Fibroblast of mammary gland (primary cell): ENCODE measurements at regions not wholly inside any gene's neighbourhood (a gene's known extent, or its start where the extent isn't known, plus 50 kb on each side); places are given as distances from the start of the nearest gene placed in this dataset.

ENCODE experiments used
- DNase-seq: peaks from one replicate; pipeline ENCODE4 v3.0.0-alpha.2; 2010; ENCODE audit warnings: low read depth
- H3K4me3 ChIP-seq: 2 replicates; pipeline ENCODE4 v1.5.1; 2011; ENCODE audit warnings: low read depth, mild to moderate bottlenecking, low read length, moderate library complexity; ENCODE audit not compliant: control insufficient read depth
- CTCF ChIP-seq: conservative IDR thresholded peaks from 2 replicates; pipeline ENCODE4 v1.5.1; 2011; ENCODE audit warnings: low read depth, low read length, inconsistent platforms; ENCODE audit not compliant: control insufficient read depth, insufficient read depth

- no peak overlapping the region for H3K4me3 ChIP-seq
- TF ChIP-seq CTCF, result no peak
- DNase-seq, result no peak
Observed at GRCh38 chr1:212228591-212229119, 56.6 kb upstream of the PPP2R5A start.

GRCh38 chr1:212229654-212230053 is 55.6 kb upstream of the PPP2R5A start:
- TF ChIP-seq CTCF, result no peak
- no peak overlapping the region for H3K4me3 ChIP-seq
- DNase-seq, result peak; percentile 91

GRCh38 chr1:212230329-212230728 is 54.9 kb upstream of the PPP2R5A start:
- no peak for TF ChIP-seq CTCF
- no peak for DNase-seq
- no peak overlapping the region for H3K4me3 ChIP-seq

- TF ChIP-seq CTCF, result no peak
- DNase-seq, result no peak
- no peak overlapping the region for H3K4me3 ChIP-seq
Observed at GRCh38 chr1:212231372-212231771, 53.8 kb upstream of the PPP2R5A start.

GRCh38 chr1:212232090-212232489 is 53.1 kb upstream of the PPP2R5A start:
- H3K4me3 ChIP-seq, result no peak overlapping the region
- no peak for TF ChIP-seq CTCF
- peak; percentile 33 for DNase-seq

- no peak for DNase-seq
- TF ChIP-seq CTCF, result no peak
- H3K4me3 ChIP-seq, result no peak overlapping the region
Observed at GRCh38 chr1:212233321-212233720, 51.9 kb upstream of the PPP2R5A start.

- H3K4me3 ChIP-seq, result no peak overlapping the region
- DNase-seq, result peak; percentile 97
- TF ChIP-seq CTCF, result no peak
Observed at GRCh38 chr1:212234431-212235395, 50.5 kb upstream of the PPP2R5A start.
